ENCODE measurements at regions not wholly inside any gene's neighbourhood (a gene's known extent, or its start where the extent isn't known, plus 50 kb on each side); places are given as distances from the start of the nearest gene placed in this dataset.
A peak's percentile ranks its signal among the peaks of the same experiment; 100 is the strongest.
"Not testable (repeated sequence)": the region's sequence is repeated elsewhere in the genome, so short reads cannot be mapped to it uniquely, and the experiment has no call there.

- DNase-seq: no peak
Observed at GRCh38 chr18:70709144-70709543, 420.3 kb downstream of the SOCS6 start.

GRCh38 chr18:70705831-70706416, 417.1 kb downstream of the SOCS6 start:
- DNase-seq: no peak

GRCh38 chr18:70700496-70700895, 411.7 kb downstream of the SOCS6 start:
- DNase-seq: no peak

- DNase-seq: no peak
Observed at GRCh38 chr18:70698574-70698973, 409.7 kb downstream of the SOCS6 start.

GRCh38 chr18:70693246-70693645, 404.4 kb downstream of the SOCS6 start:
- DNase-seq: peak; percentile 1

- DNase-seq: not testable (repeated sequence)
Observed at GRCh38 chr18:70689765-70690164, 400.9 kb downstream of the SOCS6 start.

- DNase-seq: no peak
Observed at GRCh38 chr18:70688286-70688685, 399.4 kb downstream of the SOCS6 start.

- DNase-seq: no peak
Observed at GRCh38 chr18:70684821-70685220, 396.0 kb downstream of the SOCS6 start.

GRCh38 chr18:70683263-70683662, 394.4 kb downstream of the SOCS6 start:
- no peak for DNase-seq

- no peak for DNase-seq
Observed at GRCh38 chr18:70674896-70675295, 386.1 kb downstream of the SOCS6 start.

GRCh38 chr18:70673831-70674230, 385.0 kb downstream of the SOCS6 start:
- DNase-seq: no peak

GRCh38 chr18:70672581-70672980, 383.7 kb downstream of the SOCS6 start:
- no peak for DNase-seq

GRCh38 chr18:70671889-70672565, 383.2 kb downstream of the SOCS6 start:
- no peak for DNase-seq

GRCh38 chr18:70666936-70667335, 378.1 kb downstream of the SOCS6 start:
- no peak for DNase-seq

- DNase-seq: no peak
Observed at GRCh38 chr18:70663141-70663540, 374.3 kb downstream of the SOCS6 start.

GRCh38 chr18:70662588-70662987, 373.7 kb downstream of the SOCS6 start:
- no peak for DNase-seq

- DNase-seq: no peak
Observed at GRCh38 chr18:70659036-70659925, 370.4 kb downstream of the SOCS6 start.

- DNase-seq: no peak
Observed at GRCh38 chr18:70653671-70654070, 364.8 kb downstream of the SOCS6 start.

GRCh38 chr18:70650878-70651277, 362.0 kb downstream of the SOCS6 start:
- DNase-seq: no peak

GRCh38 chr18:70649683-70650082, 360.8 kb downstream of the SOCS6 start:
- no peak for DNase-seq

GRCh38 chr18:70645971-70646370, 357.1 kb downstream of the SOCS6 start:
- DNase-seq: no peak

GRCh38 chr18:70643812-70644211, 355.0 kb downstream of the SOCS6 start:
- no peak for DNase-seq

- no peak for DNase-seq
Observed at GRCh38 chr18:70641156-70641775, 352.4 kb downstream of the SOCS6 start.

Measured in NCI-H226 (cell line).